Effector memory CD8-positive, alpha-beta T cell (primary cell): ENCODE measurements at regions not wholly inside any gene's neighbourhood (a gene's known extent, or its start where the extent isn't known, plus 50 kb on each side); places are given as distances from the start of the nearest gene placed in this dataset.

Experiments used
- ATAC-seq: fragments of 150-1000 bp; cut with Tn5 transposase; replicated peaks from 2 replicates; pipeline ENCODE4 v1.10.0; 2021; ENCODE audit warnings: mild to moderate bottlenecking, moderate library complexity
- DNase-seq, 3 experiments: peaks; one replicate each; pipeline ENCODE4 v3.0.0; 2021
- H3K27ac Mint-ChIP-seq, 2 donors: one replicate each; pipeline ENCODE4 v1.8.0; 2022; ENCODE audit warnings: mild to moderate bottlenecking in 2 of 2, mixed read lengths in 2 of 2, moderate library complexity in 2 of 2
- H3K27me3 Mint-ChIP-seq, 2 donors: one replicate each; pipeline ENCODE4 v1.8.0; 2022; ENCODE audit warnings: mixed read lengths in 2 of 2
- H3K36me3 Mint-ChIP-seq: one replicate; pipeline ENCODE4 v1.8.0; 2022; ENCODE audit warnings: mild to moderate bottlenecking, moderate library complexity, mixed read lengths; ENCODE audit not compliant: insufficient read depth
- H3K4me1 Mint-ChIP-seq, 2 donors: one replicate each; pipeline ENCODE4 v1.8.0; 2022; ENCODE audit warnings: low read depth in 2 of 2, mixed read lengths in 2 of 2
- H3K4me3 Mint-ChIP-seq, 2 donors: one replicate each; pipeline ENCODE4 v1.8.0; 2022; ENCODE audit warnings: mild to moderate bottlenecking in 2 of 2, mixed read lengths in 2 of 2, moderate library complexity in 2 of 2
- H3K9me3 Mint-ChIP-seq, 2 donors: one replicate each; pipeline ENCODE4 v1.8.0; 2022; ENCODE audit warnings: mixed read lengths in 2 of 2

- Mint-ChIP-seq H3K27ac (no peak overlapping the region), H3K27me3 (no peaks in the 10 kb centered on the region), H3K36me3 (no peaks in the 10 kb centered on the region), H3K4me1 (no peaks in the 10 kb centered on the region), H3K4me3 (no peak overlapping the region), H3K9me3 (no peaks in the 10 kb centered on the region)
- no peak for ATAC-seq
- DNase-seq = no peak
Observed at GRCh38 chr6:42512579-42512978, 51.2 kb upstream of the UBR2 start.

DNA sequence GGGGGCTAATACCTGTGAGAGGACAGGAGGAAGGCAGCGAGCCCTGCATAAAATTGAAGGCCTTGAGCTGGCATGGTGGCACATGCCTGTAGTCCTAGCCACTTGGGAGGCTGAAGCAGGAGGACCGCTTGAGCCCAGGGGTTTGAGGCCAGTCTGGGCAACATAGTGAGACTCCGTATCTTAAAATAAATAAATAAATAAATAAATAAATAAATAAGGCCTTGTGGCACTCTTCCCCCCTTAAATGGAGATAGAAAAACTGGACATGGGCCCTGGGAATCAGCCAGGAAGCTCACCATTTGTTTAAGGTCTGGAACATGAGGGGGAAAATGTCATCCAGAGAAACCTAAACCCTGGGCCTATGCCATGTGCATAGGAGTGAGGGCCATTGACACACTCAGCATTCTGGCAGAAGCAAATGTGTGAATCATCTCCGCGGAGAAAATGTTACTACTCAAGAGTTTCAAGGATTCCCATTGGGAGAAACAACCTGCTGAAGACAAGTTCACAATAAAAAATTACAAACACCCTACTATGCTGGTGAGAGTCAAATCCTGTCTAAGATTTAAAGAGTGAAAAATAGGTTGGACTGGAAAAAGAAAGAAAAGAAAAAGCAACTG, 51.9 kb upstream of the UBR2 start:
- DNase-seq = no peak
- Mint-ChIP-seq H3K9me3 (no peaks in the 10 kb centered on the region), H3K4me3 (no peak overlapping the region), H3K4me1 (no peaks in the 10 kb centered on the region), H3K27me3 (no peaks in the 10 kb centered on the region), H3K36me3 (no peaks in the 10 kb centered on the region), H3K27ac (no peak overlapping the region)
- ATAC-seq = no peak

DNA sequence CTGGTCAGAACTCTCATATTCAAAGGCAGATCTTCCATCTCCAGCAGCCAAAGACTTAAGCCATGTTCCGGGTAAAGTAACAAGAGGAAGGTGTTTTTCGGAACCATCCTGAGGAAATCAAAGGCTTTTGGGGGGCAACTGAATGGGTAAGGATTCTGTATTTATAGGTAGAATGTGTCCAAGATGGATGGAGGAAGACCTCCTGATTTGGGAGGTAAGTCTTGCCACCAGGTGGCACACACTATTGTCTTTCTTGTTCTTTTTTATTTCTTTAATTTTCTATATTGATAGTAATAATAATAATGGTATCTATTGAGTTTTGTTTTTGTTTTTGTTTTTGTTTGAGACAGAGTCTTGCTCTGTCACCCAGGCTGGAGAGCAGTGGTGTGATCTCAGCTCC, 53.0 kb upstream of the UBR2 start:
- no peaks in the 10 kb centered on the region for H3K4me1 Mint-ChIP-seq
- no peaks in the 10 kb centered on the region for H3K36me3 Mint-ChIP-seq
- H3K27ac Mint-ChIP-seq = no peak overlapping the region
- no peaks in the 10 kb centered on the region for H3K27me3 Mint-ChIP-seq
- no peaks in the 10 kb centered on the region for H3K9me3 Mint-ChIP-seq
- no peak for DNase-seq
- ATAC-seq = no peak
- H3K4me3 Mint-ChIP-seq = no peak overlapping the region

- Mint-ChIP-seq H3K9me3 (no peaks in the 10 kb centered on the region), H3K4me3 (no peak overlapping the region), H3K36me3 (no peaks in the 10 kb centered on the region), H3K27ac (no peak overlapping the region), H3K27me3 (no peaks in the 10 kb centered on the region), H3K4me1 (no peaks in the 10 kb centered on the region)
- DNase-seq (no peak), ATAC-seq (no peak)
Observed at GRCh38 chr6:42509765-42510164, 54.1 kb upstream of the UBR2 start.

DNA sequence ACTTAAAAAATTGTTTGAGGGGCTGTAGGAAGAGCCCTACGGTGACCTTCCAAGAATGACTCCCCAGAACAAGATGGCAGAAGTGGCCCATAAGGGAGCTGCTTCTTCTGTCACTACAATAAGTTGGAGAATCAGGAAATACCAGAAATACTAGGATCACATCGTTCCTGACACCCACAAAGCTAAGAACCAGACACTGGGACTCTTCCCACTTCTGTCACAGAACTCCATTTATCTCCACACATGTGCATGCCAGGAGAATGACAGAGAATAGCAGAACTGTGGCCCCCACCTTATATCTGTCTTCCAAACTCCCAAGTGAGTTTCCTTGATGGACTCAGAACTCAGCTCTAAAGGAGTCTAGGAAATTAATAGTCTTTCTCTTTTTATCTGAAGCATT, 54.6 kb upstream of the UBR2 start:
- Mint-ChIP-seq H3K36me3 (no peaks in the 10 kb centered on the region), H3K27ac (no peak overlapping the region), H3K9me3 (no peaks in the 10 kb centered on the region), H3K27me3 (no peaks in the 10 kb centered on the region), H3K4me1 (no peaks in the 10 kb centered on the region), H3K4me3 (no peak overlapping the region)
- ATAC-seq = no peak
- DNase-seq = no peak

DNA sequence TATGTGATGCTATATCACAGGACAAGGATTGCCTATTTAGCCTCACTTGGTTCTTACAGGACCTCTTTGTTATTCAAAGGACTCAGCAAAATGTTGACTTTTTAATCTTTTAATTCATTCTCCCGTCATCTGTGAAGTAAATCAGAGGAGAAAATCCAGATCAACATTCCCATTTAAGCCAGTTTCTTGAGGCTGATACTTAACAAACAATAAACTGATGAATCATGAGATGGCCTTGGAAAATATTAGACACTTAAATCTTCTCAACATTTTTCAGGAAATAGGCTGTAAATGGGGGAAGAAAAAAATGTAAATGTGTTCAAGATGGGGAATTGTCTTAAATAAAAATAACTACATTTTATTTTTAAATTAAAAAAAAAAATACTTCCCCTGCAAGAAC, 55.9 kb upstream of the UBR2 start:
- peak overlapping the region in 1 of 2 donors; percentile 35 for H3K27ac Mint-ChIP-seq
- no peaks in the 10 kb centered on the region for H3K9me3 Mint-ChIP-seq

DNA sequence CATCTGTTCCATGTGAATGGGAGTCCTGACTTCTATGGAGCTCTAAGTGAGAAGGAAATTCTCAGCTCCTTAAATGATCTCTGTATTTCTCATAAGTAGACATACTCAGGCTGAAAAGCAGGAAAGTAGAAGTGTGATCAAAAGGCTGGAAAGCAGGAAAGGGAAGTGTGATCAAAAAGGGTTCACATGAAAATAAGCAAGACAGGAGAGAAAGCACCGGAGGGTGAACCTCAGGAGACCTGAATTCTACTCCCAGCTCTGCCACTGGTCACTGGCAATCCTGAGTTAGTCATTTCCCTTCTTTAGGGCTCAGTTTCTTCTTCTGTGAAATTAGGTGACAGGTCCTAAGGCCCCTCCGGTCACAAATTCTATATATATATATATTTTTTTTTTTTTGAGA, 55.5 kb upstream of the TRERF1 start:
- Mint-ChIP-seq H3K9me3 (no peaks in the 10 kb centered on the region), H3K27ac (no peak overlapping the region), H3K36me3 (no peaks in the 10 kb centered on the region), H3K4me1 (peaks cover 0 to 3% of the 10 kb centered on the region in 2 donors), H3K27me3 (no peaks in the 10 kb centered on the region), H3K4me3 (no peak overlapping the region)
- DNase-seq = no peak
- no peak for ATAC-seq

More for the DNA sequence above, 55.9 kb upstream of the UBR2 start:
- Mint-ChIP-seq H3K27me3 (no peaks in the 10 kb centered on the region), H3K36me3 (no peaks in the 10 kb centered on the region), H3K4me1 (peaks cover 0 to 1% of the 10 kb centered on the region in 2 donors), H3K4me3 (no peak overlapping the region)
- DNase-seq (no peak), ATAC-seq (no peak)

DNA sequence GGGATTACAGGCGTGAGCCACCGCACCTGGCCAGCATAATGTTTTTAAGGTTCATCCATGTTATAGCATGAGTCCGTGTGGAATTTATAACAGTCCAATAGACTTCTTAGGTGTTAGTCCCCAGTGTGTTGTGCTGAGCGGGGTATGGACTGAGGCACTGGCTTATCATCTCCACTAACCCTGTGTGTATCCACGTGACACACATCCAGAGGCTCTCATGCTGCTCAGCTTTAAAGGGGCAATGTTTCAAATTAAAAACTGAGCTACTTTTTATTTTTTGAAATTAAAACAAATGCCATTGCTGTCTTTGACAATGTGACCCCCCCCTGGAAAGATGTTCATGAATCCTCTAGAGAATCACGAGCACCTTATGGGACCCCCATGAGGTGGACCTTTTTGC, 54.3 kb upstream of the TRERF1 start:
- no peak overlapping the region for H3K4me3 Mint-ChIP-seq
- ATAC-seq (no peak), DNase-seq (no peak)
- H3K9me3 Mint-ChIP-seq = no peaks in the 10 kb centered on the region
- no peak overlapping the region for H3K27ac Mint-ChIP-seq
- H3K27me3 Mint-ChIP-seq = no peaks in the 10 kb centered on the region
- H3K36me3 Mint-ChIP-seq = no peaks in the 10 kb centered on the region
- H3K4me1 Mint-ChIP-seq = peaks cover 0 to 3% of the 10 kb centered on the region in 2 donors

GRCh38 chr6:42505385-42505718, 53.6 kb upstream of the TRERF1 start:
- peaks cover 0 to 3% of the 10 kb centered on the region in 2 donors for H3K4me1 Mint-ChIP-seq
- H3K27ac Mint-ChIP-seq = no peak overlapping the region
- DNase-seq (no peak), ATAC-seq (no peak)
- H3K9me3 Mint-ChIP-seq = no peaks in the 10 kb centered on the region
- H3K36me3 Mint-ChIP-seq = no peaks in the 10 kb centered on the region
- H3K27me3 Mint-ChIP-seq = no peaks in the 10 kb centered on the region
- H3K4me3 Mint-ChIP-seq = no peak overlapping the region

GRCh38 chr6:42503894-42504293, 52.2 kb upstream of the TRERF1 start:
- peaks cover 0 to 3% of the 10 kb centered on the region in 2 donors for H3K4me1 Mint-ChIP-seq
- no peak overlapping the region for H3K4me3 Mint-ChIP-seq
- no peak for ATAC-seq
- no peak overlapping the region for H3K27ac Mint-ChIP-seq
- no peaks in the 10 kb centered on the region for H3K36me3 Mint-ChIP-seq
- H3K27me3 Mint-ChIP-seq = no peaks in the 10 kb centered on the region
- H3K9me3 Mint-ChIP-seq = no peaks in the 10 kb centered on the region
- no peak for DNase-seq

- ATAC-seq (no peak), DNase-seq (no peak)
- no peak overlapping the region for H3K27ac Mint-ChIP-seq
- no peak overlapping the region for H3K4me3 Mint-ChIP-seq
- H3K27me3 Mint-ChIP-seq = no peaks in the 10 kb centered on the region
- H3K36me3 Mint-ChIP-seq = no peaks in the 10 kb centered on the region
- H3K9me3 Mint-ChIP-seq = no peaks in the 10 kb centered on the region
- H3K4me1 Mint-ChIP-seq = peaks cover 0 to 3% of the 10 kb centered on the region in 2 donors
Observed at GRCh38 chr6:42502990-42503389, 51.3 kb upstream of the TRERF1 start.

GRCh38 chr6:42502127-42502526, 50.4 kb upstream of the TRERF1 start:
- no peaks in the 10 kb centered on the region for H3K36me3 Mint-ChIP-seq
- no peak overlapping the region for H3K4me3 Mint-ChIP-seq
- H3K27ac Mint-ChIP-seq = no peak overlapping the region
- ATAC-seq (no peak), DNase-seq (no peak)
- no peaks in the 10 kb centered on the region for H3K9me3 Mint-ChIP-seq
- H3K27me3 Mint-ChIP-seq = no peaks in the 10 kb centered on the region
- H3K4me1 Mint-ChIP-seq = peaks cover 0 to 3% of the 10 kb centered on the region in 2 donors
